ENCODE measurements at regions not wholly inside any gene's neighbourhood (a gene's known extent, or its start where the extent isn't known, plus 50 kb on each side); places are given as distances from the start of the nearest gene placed in this dataset.

GRCh38 chr16:85990861-85991301, 91.9 kb downstream of the IRF8 start:
- TF ChIP-seq ELF4 (IDR thresholded peaks at IDR 0.05), result no peak
- TF ChIP-seq SP1 (IDR thresholded peaks at IDR 0.05), result no peak
- no peak for TF ChIP-seq HDGF (IDR thresholded peaks at IDR 0.05; ENCODE audit: borderline replicate concordance)
- TF ChIP-seq NFRKB (IDR thresholded peaks at IDR 0.05), result no peak
- no peak for TF ChIP-seq ZNF384 (IDR thresholded peaks at IDR 0.05)
- no peak for TF ChIP-seq FOXM1 (IDR thresholded peaks at IDR 0.05; ENCODE audit: borderline replicate concordance)
- TF ChIP-seq BHLHE40 (IDR thresholded peaks at IDR 0.05; ENCODE audit: borderline replicate concordance), result no peak
- no peak for TF ChIP-seq TARDBP (IDR thresholded peaks at IDR 0.05)
